Astrocyte of the cerebellum (primary cell): ENCODE measurements at regions not wholly inside any gene's neighbourhood (a gene's known extent, or its start where the extent isn't known, plus 50 kb on each side); places are given as distances from the start of the nearest gene placed in this dataset.
"Not testable (repeated sequence)": the region's sequence is repeated elsewhere in the genome, so short reads cannot be mapped to it uniquely, and the experiment has no call there.

ENCODE experiments used
- DNase-seq: peaks from one replicate; pipeline ENCODE4 v3.0.0-alpha.2; 2011; ENCODE audit warnings: low read depth
- H3K4me3 ChIP-seq: 2 replicates; pipeline ENCODE4 v1.5.1; 2011; ENCODE audit warnings: mild to moderate bottlenecking, low read depth, low read length, moderate library complexity
- in situ Hi-C: cut with HindIII; loops from 2 replicates; pipeline ENCODE4 v1.10.0; 2017; ENCODE audit warnings: low sequenced_read_pairs
- TF ChIP-seq, protein P1 (sequence below): IDR thresholded peaks from 2 replicates; pipeline ENCODE4 v1.5.1; 2012; ENCODE audit warnings: low read length, low read depth, moderate library complexity, mild to moderate bottlenecking; ENCODE audit errors: missing control alignments

DNA sequence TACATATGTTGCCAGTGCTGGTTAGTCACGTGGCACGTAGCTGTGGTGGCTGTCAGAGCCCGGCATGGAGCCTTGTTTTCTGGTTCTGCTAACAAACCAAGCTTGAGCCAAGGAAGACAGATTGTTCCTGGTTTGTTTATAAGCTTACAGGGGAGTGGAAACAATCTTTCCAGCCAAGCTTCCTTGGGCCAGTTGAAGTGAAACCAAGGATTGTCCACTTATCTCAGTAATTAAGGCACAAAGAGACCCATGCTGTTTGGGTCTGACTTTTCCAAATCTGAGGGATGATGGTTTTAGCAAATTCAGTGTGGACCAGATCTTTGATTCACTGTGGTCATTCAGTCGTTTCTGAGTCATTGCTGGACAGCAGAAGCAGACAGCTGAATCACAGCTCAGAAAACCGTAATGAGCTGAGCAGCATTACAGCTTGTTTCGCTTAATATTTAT lies 297.3 kb upstream of the COBL start:
- TF ChIP-seq, protein P1, sequence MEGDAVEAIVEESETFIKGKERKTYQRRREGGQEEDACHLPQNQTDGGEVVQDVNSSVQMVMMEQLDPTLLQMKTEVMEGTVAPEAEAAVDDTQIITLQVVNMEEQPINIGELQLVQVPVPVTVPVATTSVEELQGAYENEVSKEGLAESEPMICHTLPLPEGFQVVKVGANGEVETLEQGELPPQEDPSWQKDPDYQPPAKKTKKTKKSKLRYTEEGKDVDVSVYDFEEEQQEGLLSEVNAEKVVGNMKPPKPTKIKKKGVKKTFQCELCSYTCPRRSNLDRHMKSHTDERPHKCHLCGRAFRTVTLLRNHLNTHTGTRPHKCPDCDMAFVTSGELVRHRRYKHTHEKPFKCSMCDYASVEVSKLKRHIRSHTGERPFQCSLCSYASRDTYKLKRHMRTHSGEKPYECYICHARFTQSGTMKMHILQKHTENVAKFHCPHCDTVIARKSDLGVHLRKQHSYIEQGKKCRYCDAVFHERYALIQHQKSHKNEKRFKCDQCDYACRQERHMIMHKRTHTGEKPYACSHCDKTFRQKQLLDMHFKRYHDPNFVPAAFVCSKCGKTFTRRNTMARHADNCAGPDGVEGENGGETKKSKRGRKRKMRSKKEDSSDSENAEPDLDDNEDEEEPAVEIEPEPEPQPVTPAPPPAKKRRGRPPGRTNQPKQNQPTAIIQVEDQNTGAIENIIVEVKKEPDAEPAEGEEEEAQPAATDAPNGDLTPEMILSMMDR, result no peak
- in situ Hi-C loops, result no loop called here
- H3K4me3 ChIP-seq, result no peak overlapping the region
- DNase-seq, result peak; percentile 83

DNA sequence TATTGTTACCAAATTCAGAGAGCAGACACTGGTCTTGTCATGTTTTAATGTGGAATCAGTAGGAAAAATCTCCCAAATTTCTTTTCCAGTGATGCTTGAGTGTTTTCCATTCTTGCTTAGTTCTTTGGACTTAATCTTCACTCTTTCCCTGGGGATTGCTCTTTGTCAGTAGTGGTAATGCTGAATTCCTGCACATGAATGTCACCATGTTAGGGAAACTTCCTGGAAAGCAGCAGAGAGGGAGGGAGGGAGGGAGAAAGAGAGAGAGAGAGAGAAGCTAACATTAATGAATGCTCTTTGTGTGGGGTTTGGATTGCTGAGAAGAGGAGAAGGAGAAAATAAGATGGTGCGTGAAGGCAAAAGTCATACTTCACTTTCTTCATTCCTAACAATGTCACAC lies 295.3 kb upstream of the COBL start:
- H3K4me3 ChIP-seq, result no peak overlapping the region
- in situ Hi-C loops, result no loop called here
- TF ChIP-seq, protein P1, result no peak
- DNase-seq, result peak; percentile 12

DNA sequence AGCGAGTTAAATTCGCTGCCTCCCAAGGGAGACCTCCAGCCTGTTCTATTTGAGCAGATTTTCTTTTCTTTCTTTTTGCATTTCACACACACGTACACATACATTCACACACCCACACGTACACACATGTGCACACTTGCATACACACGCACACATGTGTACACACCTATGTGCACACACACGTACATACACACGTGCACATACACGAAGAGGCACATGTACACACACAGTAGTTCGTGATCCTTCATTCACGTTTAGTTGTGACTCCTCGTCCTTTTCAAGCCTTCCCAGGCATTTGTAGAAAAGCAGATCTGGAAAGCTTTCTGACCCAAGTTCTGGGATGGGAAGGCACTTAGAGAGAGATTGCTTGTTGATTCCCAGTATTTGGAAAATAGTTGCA lies 290.8 kb upstream of the COBL start:
- TF ChIP-seq, protein P1, result no peak
- H3K4me3 ChIP-seq, result no peak overlapping the region
- in situ Hi-C loops, result no loop called here
- DNase-seq, result no peak

DNA sequence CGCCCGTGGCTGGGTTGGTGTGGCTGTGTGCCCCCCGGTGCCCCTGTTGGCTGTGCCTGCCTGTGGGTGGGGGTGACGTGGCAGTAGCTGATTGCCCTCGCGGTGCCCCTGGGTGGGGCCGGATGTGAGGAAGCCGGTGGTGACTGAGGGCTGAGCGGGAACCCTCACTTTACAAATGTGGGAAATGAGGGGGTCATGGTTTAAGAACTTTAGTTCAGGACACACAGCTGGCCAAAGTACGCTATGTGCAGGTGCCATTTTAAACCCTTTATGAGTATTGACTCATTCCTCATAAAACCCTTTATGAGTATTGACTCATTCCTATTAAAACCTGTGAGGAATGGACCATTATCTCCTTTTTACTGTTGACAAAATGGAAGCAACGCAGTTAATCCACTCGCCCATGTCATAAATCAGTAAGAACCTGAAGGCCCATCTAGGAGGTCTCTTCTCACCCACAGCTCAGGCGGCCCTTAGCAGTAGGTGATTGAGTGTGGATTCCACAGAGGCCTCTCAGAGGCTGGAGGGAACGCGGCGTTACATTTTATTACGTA lies 290.1 kb upstream of the COBL start:
- in situ Hi-C loops, result no loop called here
- TF ChIP-seq, protein P1, result no peak

DNA sequence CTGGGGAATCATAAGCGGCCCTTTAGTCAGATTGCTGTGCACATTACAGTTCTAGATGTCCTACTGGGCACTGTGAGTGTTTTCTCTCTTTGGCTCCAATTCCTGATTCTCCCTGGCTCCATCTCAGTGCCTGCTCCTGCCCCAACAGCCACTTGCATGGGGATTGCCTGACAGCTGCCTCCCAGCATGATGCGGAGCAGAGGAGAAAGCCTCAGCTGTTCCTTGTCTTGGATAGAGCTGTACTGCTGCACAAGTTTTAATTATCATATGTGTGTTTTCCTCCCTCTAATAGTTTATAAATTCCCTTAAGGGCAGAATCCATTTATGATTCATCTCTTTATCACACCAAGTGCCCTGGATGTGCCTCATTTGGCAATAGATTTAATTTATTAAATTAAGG lies 285.8 kb upstream of the COBL start:
- no peak overlapping the region for H3K4me3 ChIP-seq
- in situ Hi-C loops, result no loop called here
- DNase-seq, result no peak
- TF ChIP-seq, protein P1, result no peak

More for the DNA sequence above, 290.1 kb upstream of the COBL start:
- no peak for DNase-seq
- H3K4me3 ChIP-seq, result no peak overlapping the region

DNA sequence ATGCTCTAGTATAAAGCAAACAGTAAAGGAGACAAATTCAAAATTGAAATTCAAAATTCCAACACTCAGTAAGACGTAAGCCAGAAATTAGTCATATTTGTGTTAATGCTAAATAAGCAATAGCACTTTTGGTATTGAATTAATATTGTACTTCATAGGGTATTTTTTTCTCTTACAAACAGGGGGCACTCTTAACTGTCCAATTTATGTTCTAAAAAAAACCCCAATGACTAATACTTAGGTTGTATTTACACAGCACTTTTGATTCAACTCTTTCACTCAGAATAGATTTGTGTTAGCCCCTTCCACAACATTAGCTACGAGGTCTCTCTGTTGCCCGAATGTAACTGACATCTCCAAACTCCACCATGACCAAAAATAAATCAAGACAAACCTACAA lies 284.9 kb upstream of the COBL start:
- DNase-seq, result no peak
- H3K4me3 ChIP-seq, result no peak overlapping the region
- TF ChIP-seq, protein P1, result no peak
- in situ Hi-C loops, result no loop called here

DNA sequence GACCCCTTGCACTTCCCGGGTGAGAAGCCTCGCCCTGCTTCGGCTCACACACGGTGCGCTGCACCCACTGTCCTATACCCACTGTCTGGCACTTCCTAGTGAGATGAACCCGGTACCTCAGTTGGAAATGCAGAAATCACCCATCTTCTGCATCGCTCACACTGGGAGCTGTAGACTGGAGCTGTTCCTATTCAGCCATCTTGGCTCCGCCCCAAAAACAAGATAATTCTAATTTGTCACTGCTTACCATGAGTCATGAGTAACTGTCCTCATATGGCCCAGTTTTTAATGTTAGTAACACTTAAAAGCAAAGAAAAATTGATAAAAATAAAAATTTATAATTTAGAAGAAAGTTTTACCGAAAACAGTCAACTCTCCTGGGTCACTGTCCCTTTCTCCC lies 283.3 kb upstream of the COBL start:
- DNase-seq, in situ Hi-C loops, H3K4me3 ChIP-seq: not testable (repeated sequence)
